ENCODE measurements at regions not wholly inside any gene's neighbourhood (a gene's known extent, or its start where the extent isn't known, plus 50 kb on each side); places are given as distances from the start of the nearest gene placed in this dataset.

- Histone ChIP-seq H2AFZ (ENCODE audit: low read depth, low read length) (no peak overlapping the region), H3K27ac (ENCODE audit: insufficient read depth, low read depth, low read length) (no peak overlapping the region), H3K4me1 (ENCODE audit: control insufficient read depth, extremely low read depth, insufficient read depth, low read length) (no peaks in the 10 kb centered on the region), H4K20me1 (replicated peaks; ENCODE audit: control insufficient read depth, extremely low read depth, insufficient read depth, low read length) (no peaks in the 10 kb centered on the region), H3K4me2 (ENCODE audit: insufficient read depth, low read length) (no peak overlapping the region), H3K4me3 (replicated peaks in 1 of 3; ENCODE audit: insufficient read depth in 1 of 3, low read depth in 1 of 3, low read length in 3 of 3) (no peak overlapping the region), H3K36me3 (ENCODE audit: control insufficient read depth in 2 of 2, extremely low read depth in 1 of 2, insufficient read depth in 2 of 2, low read length in 2 of 2) (no peaks in the 10 kb centered on the region), H3K79me2 (ENCODE audit: control insufficient read depth, insufficient read depth, low read length) (no peaks in the 10 kb centered on the region), H3K9ac (replicated peaks; ENCODE audit: extremely low read depth, insufficient read depth, low read length) (no peak overlapping the region), H3K9me3 (replicated peaks; ENCODE audit: control insufficient read depth, insufficient read depth, low read length) (no peaks in the 10 kb centered on the region), H3K27me3 (ENCODE audit: control insufficient read depth in 2 of 2, insufficient read depth in 2 of 2, low read length in 2 of 2) (no peaks in the 10 kb centered on the region), H3K9me1 (replicated peaks; ENCODE audit: control insufficient read depth, extremely low read depth, insufficient read depth, low read length) (no peaks in the 10 kb centered on the region)
- no peak for TF ChIP-seq FOS (IDR thresholded peaks at IDR 0.05; ENCODE audit: borderline replicate concordance, insufficient read depth, low read length)
- TF ChIP-seq GATA2 (IDR thresholded peaks at IDR 0.05; ENCODE audit: insufficient read depth, insufficient read length, low read depth, low read length), result no peak
- TF ChIP-seq EZH2 (IDR thresholded peaks at IDR 0.05; ENCODE audit: borderline replicate concordance, low read depth, low read length, severe bottlenecking), result no peak
- no peak for TF ChIP-seq POLR2A (IDR thresholded peaks at IDR 0.05; ENCODE audit: low read depth, low read length)
- TF ChIP-seq MAX (IDR thresholded peaks at IDR 0.05; ENCODE audit: insufficient read depth, insufficient read length), result no peak
- TF ChIP-seq CTCF (IDR thresholded peaks at IDR 0.05; ENCODE audit: extremely low read depth in 1 of 2, insufficient read depth in 1 of 2, low read depth in 1 of 2, low read length in 2 of 2), result no peak
- no peak for TF ChIP-seq MYC (IDR thresholded peaks at IDR 0.05; ENCODE audit: low read depth, low read length)
- no peak for TF ChIP-seq POLR2AphosphoS5 (IDR thresholded peaks at IDR 0.05; ENCODE audit: insufficient read depth, low read depth, low read length)
- FAIRE-seq (no peak), DNase-seq (ENCODE audit: low read depth, low spot score) (no peak)
- dilution Hi-C loops (cut with MboI; ENCODE audit: extremely low pct_ligation_motif_present, low sequenced_read_pairs) (no loop called here), intact Hi-C loops (cut with micrococcal nuclease) (no loop called here)
- BruUV-seq (replicated peaks), result no TSS peak
- ChIA-PET CTCF (no interaction called here), POLR2A (no interaction called here)
Measured at GRCh38 chr4:45183905-45184304, 457.5 kb upstream of the GNPDA2 start.

Measured in endothelial cell of umbilical vein (primary cell).